K562 (cell line): ENCODE measurements at regions not wholly inside any gene's neighbourhood (a gene's known extent, or its start where the extent isn't known, plus 50 kb on each side); places are given as distances from the start of the nearest gene placed in this dataset.

ENCODE experiments used
- ATAC-seq: fragments of 200-7000 bp; cut with Tn5 transposase; 3 replicates; pipeline ENCODE4 v1.9.1; 2020; ENCODE audit warnings: moderate library complexity
- BruUV-seq: library from RNA; stranded (reverse); fragments of 400-500 nt; replicated peaks from 2 replicates; lab custom pipeline; 2021; lab: Mats Ljungman, UMichigan
- CTCF ChIA-PET: fragments of 300-600 bp; formaldehyde crosslinking; extraction: SDS; loops from one replicate; lab custom pipeline; 2021; ENCODE audit warnings: low intra/inter-chr PET ratio; lab: Yijun Ruan, JAX
- POLR2A ChIA-PET: fragments of 300-600, 350-650 bp; sonication (Branson Sonifier 250); formaldehyde crosslinking; extraction: SDS; loops from one replicate; lab custom pipeline; 2021; ENCODE audit warnings: antibody characterized with exemption, inconsistent platforms; lab: Yijun Ruan, JAX
- DNase-seq, 4 experiments: peaks; one replicate each; pipeline versions ENCODE4 v3.0.0 to v3.0.0-alpha.2; 2011 to 2018; ENCODE audit warnings: low spot score in 3 of 4, mixed read lengths in 3 of 4; ENCODE audit errors: extremely low read depth in 1 of 4
- FAIRE-seq: peaks from 2 replicates; lab custom pipeline; 2011; peaks lifted over from hg19 to GRCh38; lab: Jason Lieb, UNC
- H2AFZ ChIP-seq: 2 replicates; pipeline ENCODE4 v1.6.0; 2011; ENCODE audit warnings: low read depth, low read length, control low read depth, inconsistent platforms
- H3K27ac ChIP-seq: fragments of 200-600 bp; 3 replicates; pipeline ENCODE4 v1.8.0; 2011; ENCODE audit warnings: low read depth, mild to moderate bottlenecking, control low read depth, inconsistent platforms, low read length, moderate library complexity, mixed read lengths; ENCODE audit errors: extremely low read depth
- H3K27me3 ChIP-seq, 2 experiments: fragments of 300-600 bp in 1 of 2; 2 replicates in 1 of 2; 3 replicates in 1 of 2; pipeline versions ENCODE4 v1.6.0 to v1.8.0; 2011; ENCODE audit warnings: inconsistent platforms in 2 of 2, low read length in 2 of 2, mild to moderate bottlenecking in 1 of 2, mixed read lengths in 1 of 2, moderate library complexity in 1 of 2; ENCODE audit not compliant: control insufficient read depth in 2 of 2, insufficient read depth in 2 of 2
- H3K36me3 ChIP-seq: fragments of 300-600 bp; 3 replicates; pipeline ENCODE4 v1.8.0; 2011; ENCODE audit warnings: mild to moderate bottlenecking, low read length, inconsistent platforms; ENCODE audit not compliant: control insufficient read depth, insufficient read depth
- H3K4me1 ChIP-seq, 2 experiments: fragments of 200-600 bp in 1 of 2; replicated peaks in 1 of 2; 2 replicates in 1 of 2; 3 replicates in 1 of 2; pipeline versions ENCODE4 v1.5.1 to v1.8.0; 2011; ENCODE audit warnings: inconsistent platforms in 2 of 2, low read length in 2 of 2, mild to moderate bottlenecking in 1 of 2, mixed read lengths in 1 of 2, moderate library complexity in 1 of 2; ENCODE audit not compliant: control insufficient read depth in 2 of 2, insufficient read depth in 2 of 2
- H3K4me2 ChIP-seq: 2 replicates; pipeline ENCODE4 v1.6.1; 2011; ENCODE audit warnings: low read length, control low read depth, inconsistent platforms, mixed read lengths; ENCODE audit not compliant: insufficient read depth
- H3K4me3 ChIP-seq: fragments of 200-600 bp; sonication (generic), shearing (Covaris generic); 2 replicates; pipeline ENCODE4 v1.5.1; 2016; ENCODE audit warnings: control low read depth, inconsistent platforms
- H3K79me2 ChIP-seq: fragments of 200-600 bp; 3 replicates; pipeline ENCODE4 v1.8.0; 2011; ENCODE audit warnings: low read length, inconsistent platforms; ENCODE audit not compliant: control insufficient read depth, insufficient read depth
- H3K9ac ChIP-seq, 2 experiments: 2 replicates each; pipeline versions ENCODE4 v1.6.0 to v1.6.1; 2011; ENCODE audit warnings: low read depth in 2 of 2, low read length in 2 of 2, control low read depth in 1 of 2, inconsistent platforms in 1 of 2, mild to moderate bottlenecking in 1 of 2, mixed read lengths in 1 of 2; ENCODE audit not compliant: insufficient read depth in 1 of 2
- H3K9me1 ChIP-seq: one replicate; pipeline ENCODE4 v1.6.0; 2011; ENCODE audit warnings: inconsistent platforms, mild to moderate bottlenecking, low read length, moderate library complexity; ENCODE audit not compliant: control insufficient read depth, insufficient read depth
- H3K9me3 ChIP-seq: replicated peaks from 2 replicates; pipeline ENCODE4 v1.5.1; 2011; ENCODE audit warnings: low read depth, low read length, inconsistent platforms; ENCODE audit not compliant: control insufficient read depth, insufficient read depth
- H4K20me1 ChIP-seq: replicated peaks from 2 replicates; pipeline ENCODE4 v1.6.1; 2011; ENCODE audit warnings: low read length, inconsistent platforms, mixed read lengths; ENCODE audit not compliant: control insufficient read depth, insufficient read depth
- BRCA1 ChIP-seq, 2 experiments: fragments of 450-650 bp in 1 of 2; sonication (generic) in 1 of 2; formaldehyde crosslinking in 1 of 2; IDR thresholded peaks; 2 replicates each; pipeline versions ENCODE4 v1.5.0 to v1.6.1; 2017 to 2020; ENCODE audit warnings: mild to moderate bottlenecking in 1 of 2, missing genetic modification reagents in 1 of 2
- DNMT1 ChIP-seq: fragments of 450-650 bp; IDR thresholded peaks from 2 replicates; pipeline ENCODE4 v1.6.1; 2016; ENCODE audit warnings: antibody characterized with exemption, mild to moderate bottlenecking
- KLF1 ChIP-seq: fragments of 450-650 bp; IDR thresholded peaks from 2 replicates; pipeline ENCODE4 v1.6.1; 2016; ENCODE audit warnings: missing genetic modification characterization, missing compliant biosample characterization
- RBFOX2 ChIP-seq: fragments of 200-400 bp; formaldehyde crosslinking; IDR thresholded peaks from 2 replicates; pipeline ENCODE4 v1.6.1; 2017; ENCODE audit warnings: low read depth, mild to moderate bottlenecking, low read length, moderate library complexity
- WGBS: fragments of 100-300 bp; shearing (Covaris generic); methylation state at CpG from one replicate; pipeline ENCODE4 v1.1.6; 2016; ENCODE audit warnings: low coverage, mixed read lengths; ENCODE audit not compliant: insufficient coverage; ENCODE audit errors: missing lambda C conversion rate; 5-methylcytosine and 5-hydroxymethylcytosine counted together
- in situ Hi-C: fragments of 300-500 bp; cut with MboI; formaldehyde crosslinking; loops from 4 replicates; pipeline ENCODE4 v1.15.0; 2018; ENCODE audit warnings: inconsistent platforms, mixed read lengths
- intact Hi-C: fragments of 100-400 bp; cut with micrococcal nuclease; formaldehyde crosslinking; loops from 2 replicates; pipeline ENCODE4 v1.14.2; 2022
- TF ChIP-seq, protein P1 (sequence below): fragments of 450-650 bp; conservative IDR thresholded peaks from 2 replicates; pipeline ENCODE4 v1.6.1; 2016; ENCODE audit warnings: missing genetic modification characterization, low read depth, mild to moderate bottlenecking, missing compliant biosample characterization, moderate library complexity
- TF ChIP-seq, protein P2 (sequence below): fragments of 450-650 bp; formaldehyde crosslinking; IDR thresholded peaks from 2 replicates; pipeline ENCODE4 v1.4.0; 2020; ENCODE audit warnings: mild to moderate bottlenecking, mixed read lengths

DNA sequence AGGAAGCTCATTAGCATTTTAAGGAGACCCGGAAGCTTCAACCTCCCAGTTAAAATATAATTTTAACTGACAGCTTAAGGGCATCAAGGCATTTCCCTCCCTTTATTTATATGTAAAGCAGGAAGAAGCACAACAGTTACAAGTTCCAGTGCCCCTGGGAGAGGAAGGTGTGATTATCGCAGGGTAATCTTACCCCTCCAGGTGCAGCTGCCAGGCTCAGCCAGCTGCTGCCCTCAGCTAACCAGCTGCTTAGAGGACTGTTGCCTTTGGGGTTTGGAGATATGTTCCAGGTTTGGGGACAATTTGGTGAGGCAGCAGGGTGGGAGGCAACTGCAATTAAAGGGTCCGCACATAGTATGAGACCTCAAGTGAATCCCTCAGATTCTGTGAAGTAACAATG, 55.3 kb upstream of the SETBP1 start (continued):
- TF ChIP-seq, protein P1, sequence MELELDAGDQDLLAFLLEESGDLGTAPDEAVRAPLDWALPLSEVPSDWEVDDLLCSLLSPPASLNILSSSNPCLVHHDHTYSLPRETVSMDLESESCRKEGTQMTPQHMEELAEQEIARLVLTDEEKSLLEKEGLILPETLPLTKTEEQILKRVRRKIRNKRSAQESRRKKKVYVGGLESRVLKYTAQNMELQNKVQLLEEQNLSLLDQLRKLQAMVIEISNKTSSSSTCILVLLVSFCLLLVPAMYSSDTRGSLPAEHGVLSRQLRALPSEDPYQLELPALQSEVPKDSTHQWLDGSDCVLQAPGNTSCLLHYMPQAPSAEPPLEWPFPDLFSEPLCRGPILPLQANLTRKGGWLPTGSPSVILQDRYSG, result no peak
- TF ChIP-seq RBFOX2, result no peak
- TF ChIP-seq, all 486 proteins: peak for 0

DNA sequence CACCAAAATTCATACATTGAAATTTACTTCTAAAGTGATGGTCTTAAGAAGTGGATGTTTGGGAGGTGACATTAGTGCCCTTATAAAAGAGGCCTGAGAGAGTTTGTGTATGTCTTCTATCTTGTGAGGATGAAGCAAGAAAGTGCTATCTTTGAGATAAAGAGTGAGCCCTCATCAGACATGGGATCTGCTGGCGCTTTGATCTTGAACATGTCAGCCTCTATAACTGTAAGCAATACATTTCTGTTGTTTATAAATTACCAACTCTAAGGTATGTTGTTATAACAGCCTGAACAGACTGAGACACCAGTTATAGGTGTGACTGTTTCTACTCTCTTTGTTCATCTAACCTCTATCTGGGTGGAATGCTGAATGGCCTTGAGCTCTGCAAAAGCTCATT, 54.5 kb upstream of the SETBP1 start:
- no peak overlapping the region for H3K4me2 ChIP-seq
- ChIA-PET POLR2A (no interaction called here), CTCF (no interaction called here)
- no peak for DNase-seq
- no peaks in the 10 kb centered on the region for H3K27me3 ChIP-seq
- no peak overlapping the region for H2AFZ ChIP-seq
- no peak overlapping the region for H3K4me3 ChIP-seq
- H3K9me1 ChIP-seq, result no peaks in the 10 kb centered on the region
- H3K4me1 ChIP-seq, result no peaks in the 10 kb centered on the region
- H3K9ac ChIP-seq, result no peak overlapping the region
- no peak for ATAC-seq
- intact Hi-C loops, result no loop called here
- H4K20me1 ChIP-seq, result no peaks in the 10 kb centered on the region
- no peaks in the 10 kb centered on the region for H3K36me3 ChIP-seq
- H3K9me3 ChIP-seq, result no peaks in the 10 kb centered on the region
- in situ Hi-C loops, result no loop called here
- FAIRE-seq, result no peak
- 13% methylated on average over 1 of the region's 1 CpG for WGBS
- TF ChIP-seq KLF1 (tag) (no peak), BRCA1 (IDR thresholded peaks at IDR 0.05) (no peak), BRCA1 (CRISPR knock-in tag; IDR thresholded peaks at IDR 0.05) (no peak), DNMT1 (no peak)
- TF ChIP-seq, protein P2, sequence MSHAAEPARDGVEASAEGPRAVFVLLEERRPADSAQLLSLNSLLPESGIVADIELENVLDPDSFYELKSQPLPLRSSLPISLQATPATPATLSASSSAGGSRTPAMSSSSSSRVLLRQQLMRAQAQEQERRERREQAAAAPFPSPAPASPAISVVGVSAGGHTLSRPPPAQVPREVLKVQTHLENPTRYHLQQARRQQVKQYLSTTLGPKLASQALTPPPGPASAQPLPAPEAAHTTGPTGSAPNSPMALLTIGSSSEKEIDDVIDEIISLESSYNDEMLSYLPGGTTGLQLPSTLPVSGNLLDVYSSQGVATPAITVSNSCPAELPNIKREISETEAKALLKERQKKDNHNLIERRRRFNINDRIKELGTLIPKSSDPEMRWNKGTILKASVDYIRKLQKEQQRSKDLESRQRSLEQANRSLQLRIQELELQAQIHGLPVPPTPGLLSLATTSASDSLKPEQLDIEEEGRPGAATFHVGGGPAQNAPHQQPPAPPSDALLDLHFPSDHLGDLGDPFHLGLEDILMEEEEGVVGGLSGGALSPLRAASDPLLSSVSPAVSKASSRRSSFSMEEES (CRISPR knock-in tag), result no peak
- no peaks in the 10 kb centered on the region for H3K79me2 ChIP-seq
- H3K27ac ChIP-seq, result no peak overlapping the region
- BruUV-seq, result no TSS peak
